ENCODE measurements at regions not wholly inside any gene's neighbourhood (a gene's known extent, or its start where the extent isn't known, plus 50 kb on each side); places are given as distances from the start of the nearest gene placed in this dataset.

GRCh38 chr16:17013038-17013437 lies 457.7 kb downstream of the XYLT1 start (continued):
- no peak for TF ChIP-seq ZSCAN5A (tag by site-specific recombination; IDR thresholded peaks at IDR 0.05)

- no peaks in the 10 kb centered on the region for H3K36me3 ChIP-seq (ENCODE audit: control insufficient read depth in 2 of 2, insufficient read depth in 1 of 2, low read length in 2 of 2)
- no peak for TF ChIP-seq FEZF1 (tag by site-specific recombination; IDR thresholded peaks at IDR 0.05)
- TF ChIP-seq ZNF23 (tag by site-specific recombination; IDR thresholded peaks at IDR 0.05; ENCODE audit: borderline replicate concordance): no peak
- TF ChIP-seq ZNF791 (tag by site-specific recombination; IDR thresholded peaks at IDR 0.05): no peak
- TF ChIP-seq KLF9 (tag by site-specific recombination; IDR thresholded peaks at IDR 0.05; ENCODE audit: low read depth): no peak
- no peak for TF ChIP-seq ZNF19 (tag by site-specific recombination; IDR thresholded peaks at IDR 0.05; ENCODE audit: low read depth)
- no peaks in the 10 kb centered on the region for H3K4me1 ChIP-seq (ENCODE audit: control insufficient read depth, insufficient read depth, low read length)
- H3K4me3 ChIP-seq (ENCODE audit: low read depth, low read length): no peak overlapping the region
- ChIA-PET POLR2A (no interaction called here), CTCF (no interaction called here)
- H3K27ac ChIP-seq (ENCODE audit: extremely low read depth, low read depth, low read length): no peak overlapping the region
- H3K9me3 ChIP-seq (ENCODE audit: control insufficient read depth, insufficient read depth, low read depth, low read length): no peaks in the 10 kb centered on the region
Measured at GRCh38 chr16:17014484-17015121, 456.2 kb downstream of the XYLT1 start.

- Histone ChIP-seq H3K4me3 (ENCODE audit: low read depth, low read length) (no peak overlapping the region), H3K27ac (ENCODE audit: extremely low read depth, low read depth, low read length) (no peak overlapping the region), H3K36me3 (ENCODE audit: control insufficient read depth in 2 of 2, insufficient read depth in 1 of 2, low read length in 2 of 2) (no peaks in the 10 kb centered on the region), H3K9me3 (ENCODE audit: control insufficient read depth, insufficient read depth, low read depth, low read length) (no peaks in the 10 kb centered on the region), H3K4me1 (ENCODE audit: control insufficient read depth, insufficient read depth, low read length) (no peaks in the 10 kb centered on the region)
- TF ChIP-seq ZBTB10 (tag by site-specific recombination; IDR thresholded peaks at IDR 0.05): no peak
- TF ChIP-seq ZNF843 (tag by site-specific recombination; IDR thresholded peaks at IDR 0.05): no peak
- TF ChIP-seq GLI2 (tag by site-specific recombination; IDR thresholded peaks at IDR 0.05; ENCODE audit: borderline replicate concordance, low read depth): no peak
- TF ChIP-seq ZNF184 (tag by site-specific recombination; IDR thresholded peaks at IDR 0.05): no peak
- TF ChIP-seq ZNF747 (tag by site-specific recombination; IDR thresholded peaks at IDR 0.05): no peak
- TF ChIP-seq ZNF660 (tag by site-specific recombination; IDR thresholded peaks at IDR 0.05): no peak
- TF ChIP-seq ZNF610 (tag by site-specific recombination; IDR thresholded peaks at IDR 0.05; ENCODE audit: borderline replicate concordance): no peak
- no peak for TF ChIP-seq ZNF488 (tag by site-specific recombination; IDR thresholded peaks at IDR 0.05)
- TF ChIP-seq HOXA7 (CRISPR knock-in tag; IDR thresholded peaks at IDR 0.05; ENCODE audit: borderline replicate concordance): no peak
- no peak for TF ChIP-seq ZBTB44 (tag by site-specific recombination; IDR thresholded peaks at IDR 0.05)
- no peak for TF ChIP-seq YY1 (tag by site-specific recombination; IDR thresholded peaks at IDR 0.05)
- no peak for TF ChIP-seq ZNF223 (tag by site-specific recombination; IDR thresholded peaks at IDR 0.05)
- ChIA-PET CTCF (no interaction called here), POLR2A (no interaction called here)
Measured at GRCh38 chr16:17015702-17016101, 455.1 kb downstream of the XYLT1 start.

Data from HEK293 (cell line).